ENCODE measurements at regions not wholly inside any gene's neighbourhood (a gene's known extent, or its start where the extent isn't known, plus 50 kb on each side); places are given as distances from the start of the nearest gene placed in this dataset.

GRCh38 chr11:114896594-114896993, 218.3 kb downstream of the NXPE2 start:
- TF ChIP-seq EZH2 (IDR thresholded peaks at IDR 0.05; ENCODE audit: insufficient read depth, low read length) = no peak
- TF ChIP-seq CTCF (IDR thresholded peaks at IDR 0.05; ENCODE audit: insufficient read depth, low read depth, low read length) = no peak

Data from astrocyte (in vitro differentiated cells and primary cell).